GM19025 (cell line): ENCODE measurements at regions not wholly inside any gene's neighbourhood (a gene's known extent, or its start where the extent isn't known, plus 50 kb on each side); places are given as distances from the start of the nearest gene placed in this dataset.

Source experiments
- ATAC-seq: cut with Tn5 transposase; IDR thresholded peaks from one replicate; pipeline ENCODE4 v1.9.1; 2021; ENCODE audit warnings: mild to moderate bottlenecking, low read depth, moderate library complexity; ENCODE audit not compliant: unreplicated experiment

- ATAC-seq: no peak
Observed at GRCh38 chr6:105603788-105604586, 201.1 kb upstream of the PREP start.

GRCh38 chr6:105601541-105602236, 198.8 kb upstream of the PREP start:
- peak; percentile 88 for ATAC-seq

DNA sequence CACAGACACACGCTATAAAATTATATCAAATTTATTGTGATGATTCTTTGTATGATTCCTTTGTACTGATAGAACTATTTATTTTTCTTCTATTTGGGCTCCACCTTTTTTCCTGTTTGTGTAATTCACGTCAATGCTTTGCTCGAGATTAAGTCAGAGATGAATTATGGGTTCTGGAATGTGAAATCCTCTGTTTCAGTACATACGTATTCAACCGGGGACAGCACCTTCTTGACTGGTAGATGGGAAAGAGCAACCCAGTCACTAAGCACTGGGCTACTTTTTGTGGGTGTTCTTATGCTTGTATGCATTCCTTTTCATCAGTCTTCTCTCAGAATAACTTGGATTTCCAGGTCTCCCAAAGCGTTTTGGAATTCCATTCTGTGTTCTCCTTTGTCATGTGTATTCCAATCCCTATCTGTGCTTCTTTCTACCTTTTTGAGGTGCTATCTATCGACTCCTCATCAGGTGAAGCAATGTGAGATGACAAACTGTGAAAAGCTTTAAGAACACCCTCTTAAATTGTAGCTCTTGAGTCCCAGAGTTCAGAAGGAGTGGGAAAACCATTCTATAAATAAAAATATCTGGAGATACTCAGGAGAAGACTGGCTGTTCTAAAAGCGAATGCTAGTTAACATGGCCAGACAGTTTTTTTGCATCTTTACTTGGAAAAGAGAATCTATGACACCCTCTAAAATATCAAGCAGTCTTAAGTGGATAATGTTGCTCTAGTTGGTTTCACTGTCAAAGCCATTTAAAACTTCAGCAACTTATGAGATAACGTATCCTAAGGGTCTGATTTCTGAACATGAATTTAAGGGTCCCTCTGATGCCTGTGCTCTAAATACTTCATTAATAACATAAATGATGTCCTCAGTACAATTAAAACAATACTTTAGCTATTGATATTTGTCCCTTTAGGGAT, 197.7 kb upstream of the PREP start:
- no peak for ATAC-seq

GRCh38 chr6:105598264-105598663, 195.4 kb upstream of the PREP start:
- ATAC-seq: no peak

DNA sequence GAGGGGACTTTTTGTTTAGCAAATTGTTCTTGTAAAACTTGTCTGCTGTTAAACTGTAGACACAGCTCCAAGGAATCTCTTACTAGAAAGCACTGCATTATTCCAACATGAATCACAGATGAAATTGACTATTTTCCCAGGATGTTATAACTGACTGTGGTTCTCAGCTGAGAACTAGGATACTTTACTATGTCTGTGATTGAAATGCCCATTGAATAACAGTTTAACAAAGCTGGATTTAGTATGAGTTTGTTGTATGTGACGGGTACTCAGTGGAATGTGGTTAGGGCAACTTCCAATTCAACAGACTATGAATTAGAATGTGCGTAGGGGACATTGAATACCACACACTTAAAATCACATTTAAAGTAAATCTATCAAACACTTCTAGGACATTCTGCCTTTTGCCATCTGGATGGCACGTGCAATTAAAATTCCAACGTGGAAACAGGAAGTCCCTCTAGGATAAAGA, 193.4 kb upstream of the PREP start:
- no peak for ATAC-seq

DNA sequence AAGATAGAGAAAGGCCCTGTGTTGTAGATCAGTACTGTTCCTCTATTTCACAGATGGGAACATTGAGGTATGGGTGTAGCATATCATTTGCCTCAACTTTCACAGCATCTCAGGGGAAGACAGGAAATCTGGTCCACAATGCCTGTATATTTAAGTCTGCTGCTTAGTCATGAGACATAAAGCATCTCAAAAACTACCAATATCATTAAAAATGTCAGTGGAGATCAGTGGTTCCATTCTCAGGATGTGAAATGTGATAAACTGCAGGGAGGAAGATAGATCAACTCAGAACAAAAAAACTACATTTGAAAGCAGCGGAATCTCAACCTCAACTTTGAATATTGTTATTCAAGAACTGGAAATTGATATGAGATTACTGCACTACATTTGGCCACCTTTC, 192.9 kb upstream of the PREP start:
- no peak for ATAC-seq

GRCh38 chr6:105594821-105595220, 191.9 kb upstream of the PREP start:
- no peak for ATAC-seq

- ATAC-seq: no peak
Observed at GRCh38 chr6:105593805-105594671, 191.2 kb upstream of the PREP start.

DNA sequence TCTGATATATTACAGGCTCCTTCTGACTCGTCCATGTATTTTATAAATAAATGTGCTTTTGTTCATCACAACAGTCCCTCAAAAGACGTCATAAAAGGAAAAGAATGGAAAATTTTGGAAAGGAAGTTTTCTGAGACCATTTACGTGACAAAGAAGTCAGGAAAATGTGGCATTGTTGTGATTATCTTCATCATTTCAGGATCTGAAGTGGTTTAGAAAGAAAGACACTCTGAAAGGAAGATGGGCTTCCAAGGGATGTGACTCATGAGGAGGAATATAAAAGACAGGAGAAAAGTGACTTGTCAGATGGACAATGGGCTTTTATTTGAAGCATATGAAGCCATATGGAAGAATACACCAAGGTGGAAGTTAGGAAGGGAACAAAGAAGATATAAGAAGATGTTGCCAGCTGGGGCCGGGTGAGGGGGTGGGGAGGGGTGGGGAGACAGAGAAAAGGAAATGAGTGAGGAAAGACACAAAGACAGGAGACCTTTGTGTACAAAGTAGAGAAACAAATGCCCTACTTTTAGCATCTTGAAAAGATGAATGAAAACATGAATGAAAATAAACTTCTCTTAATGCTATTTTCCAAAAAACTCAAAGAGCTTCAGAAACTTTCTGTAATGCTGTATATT, 190.3 kb upstream of the PREP start:
- ATAC-seq: no peak

DNA sequence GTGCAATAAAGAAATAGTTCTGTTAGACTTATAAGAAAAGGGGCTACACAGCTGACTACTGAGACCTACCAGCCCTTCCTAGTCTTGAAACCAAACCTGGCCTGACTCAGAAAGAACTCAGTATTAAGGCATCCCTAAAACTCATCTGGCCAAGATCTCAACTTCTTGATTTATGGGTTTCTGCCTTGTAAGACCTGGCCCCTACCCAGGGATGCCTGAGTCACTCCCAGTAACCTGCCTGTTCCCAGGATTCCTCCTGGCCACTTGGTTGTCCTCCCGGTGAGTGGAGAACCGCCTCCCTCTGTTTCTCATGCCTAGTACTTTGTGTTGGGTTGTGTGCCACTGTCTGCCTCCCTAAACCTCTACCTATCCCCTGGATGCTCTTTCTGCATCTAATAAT, 189.4 kb upstream of the PREP start:
- no peak for ATAC-seq

DNA sequence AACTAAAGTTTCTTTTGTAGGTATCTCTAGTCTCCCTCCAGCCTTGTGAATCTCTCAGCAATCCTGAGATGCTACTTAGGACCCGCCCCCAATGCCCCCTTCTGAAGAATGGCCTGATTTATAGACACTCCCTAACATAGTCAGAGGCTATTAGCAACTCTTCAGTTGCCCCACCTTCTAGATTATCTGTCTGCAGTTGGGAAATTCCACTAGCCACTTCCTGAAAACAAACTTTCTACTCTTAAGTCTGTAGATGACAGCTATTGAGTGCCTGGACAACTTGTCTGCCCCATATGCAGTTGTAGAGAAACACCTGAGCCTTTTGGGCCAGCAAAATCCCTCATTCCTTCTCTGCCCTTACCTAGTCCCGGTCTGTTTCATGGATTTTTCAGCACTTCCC, 188.2 kb upstream of the PREP start:
- peak; percentile 95 for ATAC-seq

- no peak for ATAC-seq
Observed at GRCh38 chr6:105588123-105588710, 185.3 kb upstream of the PREP start.

DNA sequence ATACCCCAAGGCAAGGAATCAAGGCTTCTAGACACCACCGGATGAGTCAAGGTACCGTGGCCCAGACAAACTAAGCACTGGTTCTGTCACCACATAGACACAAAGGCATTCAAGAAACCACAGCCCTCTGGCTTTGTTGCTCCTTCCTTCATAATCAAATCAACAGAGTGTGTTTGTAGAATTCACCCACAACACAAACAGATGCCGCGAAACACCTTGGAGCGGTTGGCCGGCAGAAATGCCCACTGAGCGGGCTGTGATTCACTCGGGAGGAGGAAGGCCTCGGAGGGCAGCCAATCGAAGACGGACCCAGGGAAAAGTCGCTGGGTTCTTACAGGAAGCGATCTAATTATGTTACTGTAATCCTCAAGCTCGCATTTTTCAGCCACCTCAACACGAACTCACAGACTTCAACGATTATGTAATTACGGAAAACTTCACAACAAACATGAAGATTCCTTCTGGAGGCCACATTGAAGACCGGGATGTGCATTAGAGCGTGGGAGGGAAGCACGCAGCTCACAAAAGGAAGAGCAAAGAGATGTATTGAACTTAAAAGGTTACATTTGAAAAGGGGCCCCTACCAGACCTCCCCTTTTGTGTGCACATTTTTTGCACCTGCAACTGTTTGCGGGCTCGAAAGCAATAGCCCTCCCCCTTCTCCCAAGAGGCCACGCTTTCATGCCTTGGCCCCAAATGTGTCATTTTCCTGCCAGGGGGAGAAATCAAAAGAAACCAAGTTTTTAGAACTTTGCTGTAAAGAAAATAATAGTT, 184.7 kb upstream of the PREP start:
- ATAC-seq: no peak

DNA sequence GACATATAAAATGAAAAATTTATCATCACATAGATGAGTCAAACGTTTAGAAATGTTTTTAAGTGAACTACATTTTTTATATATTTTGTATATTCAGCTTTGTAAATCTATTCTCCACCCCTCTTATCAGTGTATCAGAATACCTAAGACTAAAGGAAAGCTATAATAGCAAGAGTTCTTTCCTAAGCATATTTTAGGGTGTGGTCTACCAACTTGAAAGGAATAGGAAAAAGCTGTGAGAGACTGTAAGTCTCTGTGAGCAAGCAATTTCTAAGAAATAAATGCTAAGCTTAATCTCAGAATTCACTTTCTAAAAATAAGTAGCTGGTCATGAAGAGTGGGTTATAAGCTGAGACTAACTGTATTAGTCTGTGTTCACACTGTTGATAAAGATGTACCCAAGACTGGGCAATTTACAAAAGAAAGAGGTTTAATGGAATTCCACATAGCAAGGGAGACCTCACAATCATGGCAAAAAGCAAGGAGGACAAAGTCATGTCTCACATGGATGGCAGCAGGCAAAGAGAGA, 175.4 kb upstream of the PREP start:
- no peak for ATAC-seq

DNA sequence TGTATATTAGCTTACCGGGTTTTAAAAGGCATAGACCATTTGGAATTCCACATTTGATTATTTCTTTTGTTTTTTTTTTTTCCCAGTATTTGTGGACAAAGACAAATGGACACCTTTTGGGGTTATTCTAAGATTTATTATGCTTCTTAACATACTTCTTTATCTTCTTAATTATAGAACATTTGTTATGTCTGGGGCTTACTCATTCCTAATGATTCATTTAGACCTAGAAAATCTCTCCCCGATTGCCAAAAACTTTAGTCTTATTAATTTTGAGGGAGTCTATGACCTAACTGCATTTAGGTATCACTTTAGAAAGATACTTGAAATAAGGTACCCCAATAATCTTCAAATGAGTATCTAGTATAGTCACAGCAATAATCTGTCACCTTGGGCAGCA, 170.7 kb upstream of the PREP start:
- ATAC-seq: no peak

GRCh38 chr6:105573138-105573537, 170.3 kb upstream of the PREP start:
- no peak for ATAC-seq

DNA sequence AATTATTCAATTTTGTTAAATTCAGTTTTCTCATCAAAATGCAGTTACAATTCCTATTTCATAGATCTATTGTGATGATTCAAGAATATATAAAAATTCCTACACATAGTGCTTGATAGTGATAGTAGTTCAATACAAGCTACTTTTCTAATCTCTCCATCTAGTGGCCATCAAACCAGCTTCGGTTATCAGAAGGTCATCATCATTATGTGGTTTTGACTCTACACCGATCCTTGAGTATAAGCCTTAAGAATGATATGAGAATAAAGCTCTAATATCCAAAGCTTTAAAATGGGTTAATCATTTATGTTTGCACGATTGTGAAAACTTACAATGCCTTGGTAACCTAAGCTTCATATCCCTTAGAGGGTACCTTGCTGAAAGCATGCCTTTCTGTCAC, 167.5 kb upstream of the PREP start:
- no peak for ATAC-seq

GRCh38 chr6:105569706-105570105, 166.8 kb upstream of the PREP start:
- no peak for ATAC-seq
